Ramos (cell line): ENCODE measurements at regions not wholly inside any gene's neighbourhood (a gene's known extent, or its start where the extent isn't known, plus 50 kb on each side); places are given as distances from the start of the nearest gene placed in this dataset.

Experiments
- in situ Hi-C: fragments of 300-500 bp; cut with MboI; formaldehyde crosslinking; loops from one replicate; pipeline ENCODE4 v1.14.3; 2022; ENCODE audit warnings: low sequenced_read_pairs; ENCODE audit not compliant: unreplicated experiment

DNA sequence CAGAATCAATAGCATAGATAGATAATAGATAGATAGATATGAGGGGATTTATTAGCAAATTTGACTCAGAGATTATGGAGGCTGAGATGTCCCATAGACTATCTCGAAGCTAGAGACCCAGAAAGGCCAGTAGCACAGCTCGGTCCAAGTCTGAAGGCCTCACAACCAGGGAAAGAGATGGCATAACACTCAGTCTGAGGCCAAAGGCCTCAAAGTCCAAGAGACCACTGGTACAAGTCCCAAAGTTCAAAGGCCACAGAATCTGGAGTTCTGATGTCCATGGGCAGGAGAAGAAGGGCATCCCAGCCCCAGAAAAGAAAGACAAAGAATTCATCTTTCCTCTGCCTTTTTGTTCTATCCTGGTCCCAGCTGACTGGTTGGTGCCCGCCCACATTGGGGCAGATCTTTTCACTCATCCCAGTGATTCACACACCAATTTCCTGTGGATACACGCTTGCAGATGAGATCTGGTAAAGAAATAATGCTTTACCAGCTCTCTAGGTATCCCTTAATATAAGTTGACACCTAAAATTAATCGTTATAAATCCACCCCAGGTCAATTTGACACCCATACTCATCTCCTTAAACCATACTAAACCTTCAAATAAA lies 127.8 kb upstream of the FBN2 start:
- in situ Hi-C loops: loop anchor here (25.0 kb wide), 1 partner anchor 454 kb away; no protein-coding TSS in a partner anchor

DNA sequence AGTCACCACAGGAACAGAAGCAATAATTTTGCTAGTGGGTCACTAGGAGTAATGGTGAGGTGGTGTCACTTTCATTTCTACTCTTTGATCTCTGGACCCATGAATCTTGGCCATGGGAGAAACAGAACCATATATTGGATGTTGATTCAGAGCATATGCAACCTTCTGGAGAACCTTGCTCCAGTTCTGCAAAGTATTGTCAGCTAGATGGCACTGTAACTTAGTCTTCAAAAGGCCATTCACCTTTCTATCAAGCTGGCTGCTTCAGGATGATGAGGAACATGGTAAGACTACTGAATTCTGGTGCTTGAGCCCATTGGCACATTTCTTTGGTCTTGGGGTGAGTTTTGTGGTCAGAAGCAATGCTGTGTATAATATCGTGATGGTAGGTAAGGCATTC lies 129.1 kb upstream of the FBN2 start:
- in situ Hi-C loops: loop anchor here (25.0 kb wide), 1 partner anchor 455 kb away; no protein-coding TSS in a partner anchor

DNA sequence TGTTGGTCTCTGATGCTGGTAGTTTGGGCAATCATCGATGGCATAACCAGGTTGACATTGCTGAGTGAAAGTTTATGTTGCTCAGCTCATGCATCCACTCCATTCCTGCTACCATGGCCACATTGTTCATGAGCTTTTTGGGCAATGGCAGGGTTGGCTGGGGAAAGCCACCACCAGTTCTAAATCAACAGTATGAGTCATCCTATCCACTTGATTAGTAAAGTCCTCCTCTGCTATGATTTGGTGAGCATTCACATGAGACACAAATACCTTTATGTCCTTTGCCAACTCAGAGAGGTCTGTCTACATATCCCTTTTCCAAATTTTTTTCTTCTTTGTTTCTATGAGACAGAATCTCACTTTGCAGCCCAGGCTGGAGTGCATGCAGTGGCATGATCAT lies 129.7 kb upstream of the FBN2 start:
- in situ Hi-C loops: loop anchor here (25.0 kb wide), 1 partner anchor 455 kb away; no protein-coding TSS in a partner anchor

DNA sequence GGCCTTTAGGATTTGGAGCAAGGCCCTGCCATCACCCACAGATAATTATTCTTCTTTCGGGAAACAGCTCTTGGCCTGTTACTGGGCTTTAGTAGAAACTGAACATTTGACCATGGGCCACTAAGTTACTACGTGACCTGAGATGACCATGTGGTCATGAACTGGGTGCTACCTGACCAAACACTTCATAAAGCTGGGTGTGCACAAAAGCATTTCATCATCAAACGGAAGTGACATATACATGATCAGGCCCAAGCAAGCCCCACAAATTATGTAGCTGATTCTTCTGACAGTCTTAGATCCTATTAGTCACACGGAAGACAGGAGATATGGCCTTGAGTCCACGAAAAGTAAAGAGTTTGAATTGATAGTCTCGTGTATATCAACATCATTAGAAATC lies 130.9 kb upstream of the FBN2 start:
- in situ Hi-C loops: loop anchor here (25.0 kb wide), 1 partner anchor 457 kb away; no protein-coding TSS in a partner anchor

DNA sequence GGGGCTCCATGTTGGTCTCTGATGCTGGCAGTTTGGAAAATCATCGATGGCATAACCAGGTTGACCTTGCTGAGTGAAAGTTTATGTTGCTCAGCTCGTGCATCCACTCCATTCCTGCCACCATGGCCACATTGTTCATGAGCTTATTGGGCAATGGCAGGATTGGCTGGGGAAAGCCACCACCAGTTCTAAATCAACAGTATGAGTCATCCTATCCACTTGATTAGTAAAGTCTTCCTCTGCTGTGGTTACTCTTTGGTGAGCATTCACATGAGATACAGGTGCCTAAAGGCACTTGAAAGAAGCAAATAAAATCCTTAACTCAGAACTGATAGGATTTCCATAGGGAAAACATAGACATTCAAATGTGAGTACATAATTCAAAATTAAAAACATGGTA lies 131.8 kb upstream of the FBN2 start:
- in situ Hi-C loops: loop anchor here (25.0 kb wide), 1 partner anchor 458 kb away; no protein-coding TSS in a partner anchor

DNA sequence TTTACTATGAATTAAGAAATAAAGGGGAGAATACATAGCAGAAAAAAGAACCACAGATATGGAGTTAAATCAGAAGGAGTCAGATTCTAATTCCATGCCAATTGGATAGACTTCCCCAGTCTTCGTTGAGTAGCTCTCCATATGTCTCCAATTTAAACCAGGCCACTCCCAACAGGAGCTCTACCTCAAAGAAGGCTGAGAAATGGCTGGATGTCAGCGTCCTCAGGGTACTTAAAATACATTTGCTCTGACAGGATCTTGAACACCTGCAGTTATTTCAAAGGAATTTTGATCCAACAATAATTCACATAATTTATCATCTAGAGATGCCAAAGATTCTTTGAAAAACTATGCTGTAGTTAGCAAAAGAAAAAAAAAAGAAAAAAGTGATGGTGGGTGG lies 133.9 kb upstream of the FBN2 start:
- in situ Hi-C loops: loop anchor here (25.0 kb wide), 1 partner anchor 460 kb away; no protein-coding TSS in a partner anchor

DNA sequence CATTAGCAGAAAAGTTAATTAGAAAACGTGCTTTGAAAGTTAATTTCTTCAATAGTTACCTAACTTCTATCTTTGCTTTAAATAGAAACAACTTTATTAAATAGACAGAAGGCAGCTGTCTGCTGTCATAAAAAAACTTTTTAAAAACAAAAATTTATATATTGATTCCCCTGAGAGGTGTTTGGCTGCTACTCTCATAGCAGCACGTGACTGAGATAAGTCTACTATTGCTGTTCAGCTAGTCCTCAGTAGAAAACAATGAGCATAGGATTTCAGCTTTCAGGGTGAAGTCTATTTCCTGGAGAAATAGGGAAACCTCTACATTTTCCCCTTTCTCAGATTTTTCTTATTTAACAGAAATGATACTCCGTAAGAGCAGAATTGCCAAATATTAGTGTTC lies 135.0 kb upstream of the FBN2 start:
- in situ Hi-C loops: loop anchor here (25.0 kb wide), 1 partner anchor 461 kb away; no protein-coding TSS in a partner anchor

DNA sequence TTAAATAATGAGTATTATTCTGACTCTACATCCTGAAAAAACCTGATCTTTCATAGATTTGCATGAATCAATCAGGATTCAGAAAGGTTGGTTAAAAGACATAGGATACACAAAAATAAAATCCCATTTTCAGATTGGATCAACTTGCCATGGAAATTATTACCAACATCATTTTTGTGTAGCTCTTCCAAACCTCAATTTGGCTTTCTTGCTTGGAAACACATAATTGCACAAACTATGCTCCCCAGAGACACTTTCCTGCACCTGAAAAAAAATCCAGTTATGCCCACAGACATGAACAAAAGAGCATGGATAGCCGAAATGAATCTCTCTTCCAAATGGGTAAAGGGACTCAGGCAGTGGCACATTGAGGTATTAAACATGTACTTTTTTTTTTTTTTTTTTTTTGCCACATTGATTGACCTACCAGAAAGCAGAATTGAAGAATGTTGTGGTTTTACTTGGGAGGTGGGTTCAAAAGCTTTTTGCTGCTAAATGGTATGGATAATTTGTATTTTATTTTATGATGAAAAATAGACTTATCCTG lies 135.4 kb upstream of the FBN2 start:
- in situ Hi-C loops: loop anchor here (25.0 kb wide), 1 partner anchor 461 kb away; no protein-coding TSS in a partner anchor

DNA sequence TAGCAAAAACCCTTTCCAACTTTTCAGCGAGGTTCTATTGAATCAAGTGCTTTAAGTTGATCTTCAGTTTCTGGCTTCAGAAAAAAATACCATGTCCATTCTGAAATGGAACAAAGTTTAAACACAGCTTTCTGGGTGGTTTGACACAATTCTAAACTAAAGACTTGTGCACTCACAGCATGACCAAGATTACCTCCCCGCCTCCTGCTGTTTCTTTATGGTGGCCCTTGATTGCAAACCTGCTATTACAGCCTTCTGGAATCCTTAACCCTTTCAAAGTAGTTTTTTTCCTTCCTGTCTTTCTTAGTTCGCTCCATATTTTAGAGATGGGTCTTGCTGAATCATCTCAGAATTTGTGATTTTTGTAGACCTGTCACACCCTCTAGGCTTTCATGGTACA lies 135.9 kb upstream of the FBN2 start:
- in situ Hi-C loops: loop anchor here (25.0 kb wide), 1 partner anchor 462 kb away; no protein-coding TSS in a partner anchor

DNA sequence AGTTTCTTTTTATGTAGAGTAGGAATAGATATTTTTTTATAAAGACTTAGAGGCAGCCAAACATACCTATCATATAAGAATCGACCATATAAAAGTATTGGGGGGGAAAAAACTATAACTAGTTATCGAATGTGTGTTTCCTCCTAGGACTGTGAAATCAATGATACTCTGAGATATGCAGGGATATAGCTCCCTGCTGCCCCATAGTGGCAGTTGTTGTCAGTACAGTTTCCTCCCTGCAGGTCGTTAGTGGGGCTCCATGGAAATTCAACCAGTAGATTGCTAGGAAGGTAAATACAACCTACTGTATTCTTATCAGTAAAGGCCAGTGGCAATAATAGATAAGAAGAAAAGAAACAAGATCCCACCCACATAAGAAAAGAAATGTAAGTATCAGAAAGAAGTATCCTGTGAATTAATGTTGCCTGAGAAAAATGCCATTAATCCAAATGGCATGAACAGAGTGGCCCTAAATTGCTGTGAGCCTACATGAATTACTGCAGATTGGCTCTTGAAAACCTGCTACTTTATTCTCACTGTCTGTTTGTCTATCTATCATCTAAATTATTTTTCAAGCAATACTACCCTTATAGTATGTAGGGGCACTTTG lies 136.9 kb upstream of the FBN2 start:
- in situ Hi-C loops: loop anchor here (25.0 kb wide), 1 partner anchor 463 kb away; no protein-coding TSS in a partner anchor

DNA sequence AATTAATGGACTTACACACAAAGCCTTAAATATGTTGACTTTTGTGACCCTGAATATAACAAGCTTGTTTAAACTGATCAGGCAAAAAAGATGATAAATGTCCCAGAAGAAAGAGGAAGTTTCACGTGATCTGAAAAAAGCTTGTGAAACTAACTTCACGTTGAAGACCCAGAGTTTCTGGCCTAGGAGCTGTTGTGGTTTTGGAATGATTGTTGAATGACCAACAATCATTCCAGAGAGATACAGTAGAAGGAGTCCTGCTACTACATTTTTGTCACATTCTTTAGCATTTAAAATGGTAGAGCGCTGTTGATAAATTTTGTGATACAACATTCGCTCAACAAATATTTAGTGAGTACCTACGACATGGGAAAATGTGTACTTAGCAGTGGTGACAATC lies 143.1 kb upstream of the FBN2 start:
- in situ Hi-C loops: no loop called here

DNA sequence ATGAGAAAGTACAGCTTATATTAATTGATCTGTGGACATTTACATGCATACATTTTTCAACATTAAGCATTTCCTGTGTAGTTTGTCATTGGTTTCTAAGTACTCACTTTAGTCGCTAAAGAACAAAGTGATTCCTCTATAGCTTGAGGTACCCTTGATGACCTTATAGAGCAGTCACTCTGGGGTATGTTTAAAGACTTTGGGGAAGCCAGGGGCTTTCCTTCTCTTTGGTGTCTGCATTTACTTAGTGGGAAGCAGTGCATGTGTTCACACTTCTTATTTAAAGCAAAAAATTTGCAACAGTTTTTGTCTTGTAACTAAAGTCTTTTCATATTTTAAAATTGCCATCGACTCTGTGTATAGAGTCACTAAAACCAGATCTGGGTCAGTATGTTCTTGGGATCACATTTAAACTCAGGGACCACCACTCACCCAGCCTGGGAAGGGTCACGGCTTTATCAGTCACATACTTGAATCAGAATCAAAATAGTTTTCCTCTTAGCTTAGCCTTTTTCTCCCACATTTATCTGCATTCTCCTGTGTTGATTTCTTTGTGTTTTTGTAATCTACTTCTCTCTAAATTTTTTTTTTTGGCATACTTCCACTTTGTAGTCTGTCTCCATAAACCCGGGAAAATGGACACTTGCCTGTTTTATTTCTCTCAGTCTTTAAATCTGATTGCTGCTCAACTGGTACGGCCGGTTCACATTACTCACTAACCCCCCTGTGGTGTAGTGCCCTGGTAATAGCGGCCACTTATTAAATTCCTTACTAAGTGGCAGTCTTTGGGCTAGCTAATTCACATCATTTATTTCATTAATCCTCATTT lies 143.9 kb upstream of the FBN2 start:
- in situ Hi-C loops: no loop called here

DNA sequence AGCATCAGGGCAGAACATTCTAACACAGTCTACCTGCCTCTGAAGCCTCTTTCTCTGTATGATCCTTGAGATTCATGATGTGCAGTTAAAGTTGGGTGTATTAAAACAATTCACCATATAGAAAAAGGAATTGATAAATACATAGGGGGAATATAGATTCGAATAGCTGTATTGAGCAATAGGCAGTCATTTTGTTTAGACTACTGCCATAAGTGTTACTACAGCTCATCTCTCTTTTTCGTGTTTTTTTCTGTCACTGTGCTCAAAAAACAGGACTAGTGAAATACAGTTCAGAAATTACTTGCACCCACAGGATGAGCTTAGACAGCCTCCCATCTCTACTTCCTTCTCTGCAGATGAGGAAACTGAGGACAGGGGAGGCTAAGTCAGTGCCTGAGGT lies 144.6 kb upstream of the FBN2 start:
- in situ Hi-C loops: no loop called here

DNA sequence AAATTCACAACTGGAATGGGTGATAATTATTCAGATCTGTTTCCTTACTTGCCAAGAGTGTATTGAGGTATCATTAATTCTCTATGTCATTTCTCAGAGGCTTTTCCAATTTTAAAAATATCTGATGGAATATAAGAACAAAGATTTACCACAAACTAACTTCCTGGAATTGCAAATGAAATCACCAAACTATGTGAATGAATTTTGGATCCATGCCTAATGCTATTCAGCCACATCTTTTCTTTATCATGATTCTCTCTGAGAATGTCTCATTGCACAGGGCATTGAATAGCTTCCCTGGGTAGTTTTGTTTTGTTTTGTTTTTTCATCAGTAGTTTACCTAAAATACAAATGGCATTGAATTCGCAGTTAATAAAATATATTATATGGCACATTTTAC lies 146.9 kb upstream of the FBN2 start:
- in situ Hi-C loops: no loop called here

DNA sequence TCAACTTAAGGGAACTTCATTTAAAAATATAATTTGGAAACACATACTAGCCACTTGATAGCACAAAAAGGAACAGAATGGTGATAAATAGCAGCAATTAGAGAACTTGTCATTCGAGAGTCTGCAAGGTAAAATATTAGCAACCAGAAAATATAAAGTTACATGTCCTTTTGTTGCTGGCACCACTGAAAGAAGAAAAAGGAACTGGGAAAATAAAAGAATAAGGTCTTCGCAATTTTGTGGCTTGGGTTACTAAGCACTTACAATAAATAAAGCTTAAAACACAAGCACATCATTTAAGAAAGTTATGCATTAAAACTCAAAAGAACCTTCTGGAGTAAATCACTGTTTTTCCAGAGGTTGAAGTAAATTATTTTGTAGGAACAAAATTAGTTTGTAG lies 149.9 kb upstream of the FBN2 start:
- in situ Hi-C loops: no loop called here

DNA sequence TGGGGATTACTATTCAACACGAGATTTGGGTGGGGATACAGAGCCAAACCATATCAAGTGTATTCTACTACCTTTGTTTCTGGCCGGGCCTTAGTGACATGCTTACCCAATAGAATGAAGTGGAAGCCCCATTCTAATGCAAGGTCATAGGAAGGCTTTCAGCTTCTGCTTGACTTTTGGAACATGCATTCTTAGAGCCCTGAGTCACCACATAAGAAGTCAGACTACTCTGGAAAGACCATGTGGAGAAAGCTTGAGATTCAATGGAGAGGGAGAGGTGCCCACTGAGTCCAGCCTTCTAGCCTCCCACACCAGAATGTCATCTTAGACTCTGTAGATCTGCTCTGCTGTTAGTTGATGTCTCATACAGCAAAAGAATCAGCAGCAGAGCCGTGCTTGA lies 155.7 kb upstream of the FBN2 start:
- in situ Hi-C loops: no loop called here

DNA sequence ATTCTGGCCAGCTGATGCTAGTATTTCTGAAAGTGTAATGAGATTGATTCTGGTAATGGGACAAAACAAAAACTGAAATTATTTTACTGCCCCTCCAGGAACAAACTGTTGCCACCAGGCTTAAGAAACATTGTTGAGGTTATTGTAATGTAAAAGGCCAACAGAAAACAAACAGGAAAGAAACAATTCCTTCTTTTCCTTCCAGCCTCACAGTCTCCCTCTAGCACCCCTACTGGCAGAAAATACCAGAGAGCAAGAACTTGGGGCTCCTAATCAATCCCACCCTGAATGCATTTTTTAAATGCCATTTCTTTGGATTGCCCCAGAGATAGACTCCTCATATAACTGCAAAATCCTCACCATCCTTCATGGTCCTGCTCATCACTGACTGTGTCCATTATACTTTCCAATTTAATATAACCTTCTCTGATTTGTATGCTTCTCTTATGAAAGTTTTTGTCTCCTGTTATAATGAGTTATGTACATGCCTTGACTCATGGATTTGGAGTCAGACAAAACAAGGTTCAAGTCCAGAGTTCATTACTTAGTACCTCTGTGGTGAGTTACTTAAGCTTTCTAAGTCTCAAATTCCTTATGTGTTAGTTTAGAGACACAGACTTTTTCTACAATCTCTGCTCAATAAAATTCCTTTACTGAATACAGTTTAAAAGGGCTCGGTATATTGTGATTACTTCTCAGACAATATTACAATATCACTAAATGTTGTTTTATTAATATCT lies 157.9 kb upstream of the FBN2 start:
- in situ Hi-C loops: no loop called here

DNA sequence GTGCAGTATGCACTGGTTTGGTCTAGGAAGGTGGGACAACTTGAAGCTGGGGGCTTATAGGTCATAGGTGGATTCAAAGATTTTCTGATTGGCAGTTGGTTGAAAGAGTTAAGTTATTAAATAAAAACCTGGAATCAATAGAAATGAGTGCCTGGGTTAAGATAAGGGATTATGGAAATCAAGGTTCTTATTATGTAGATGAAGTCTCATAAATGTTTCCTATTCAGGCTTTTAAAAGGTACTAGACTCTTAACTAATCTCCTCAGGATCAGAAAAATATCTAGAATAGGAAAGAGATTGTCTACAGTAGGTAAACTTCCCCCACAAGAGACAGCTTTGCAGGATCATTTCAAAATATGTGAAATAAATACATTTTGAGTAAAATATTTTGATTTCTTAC lies 163.3 kb upstream of the FBN2 start:
- in situ Hi-C loops: no loop called here

DNA sequence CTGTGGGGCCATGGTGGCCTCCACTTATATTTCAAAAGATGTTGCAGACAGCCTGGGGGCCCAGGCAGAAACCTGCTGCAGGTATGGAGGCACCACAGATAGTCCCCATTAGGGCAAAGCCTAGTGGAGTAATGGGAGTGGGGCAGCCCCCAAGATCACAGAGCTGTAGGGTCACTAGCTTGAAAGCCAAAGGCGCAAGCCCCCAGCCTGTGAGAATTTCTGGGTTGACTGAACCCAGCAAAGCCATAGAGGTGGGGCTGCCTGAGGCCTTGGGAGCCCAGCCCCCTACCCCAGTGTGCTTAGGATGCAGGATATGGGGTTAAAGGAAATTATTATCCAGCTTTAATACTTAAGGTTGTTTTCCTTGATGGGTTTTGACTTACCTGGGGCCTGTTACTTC lies 165.3 kb upstream of the FBN2 start:
- in situ Hi-C loops: no loop called here

DNA sequence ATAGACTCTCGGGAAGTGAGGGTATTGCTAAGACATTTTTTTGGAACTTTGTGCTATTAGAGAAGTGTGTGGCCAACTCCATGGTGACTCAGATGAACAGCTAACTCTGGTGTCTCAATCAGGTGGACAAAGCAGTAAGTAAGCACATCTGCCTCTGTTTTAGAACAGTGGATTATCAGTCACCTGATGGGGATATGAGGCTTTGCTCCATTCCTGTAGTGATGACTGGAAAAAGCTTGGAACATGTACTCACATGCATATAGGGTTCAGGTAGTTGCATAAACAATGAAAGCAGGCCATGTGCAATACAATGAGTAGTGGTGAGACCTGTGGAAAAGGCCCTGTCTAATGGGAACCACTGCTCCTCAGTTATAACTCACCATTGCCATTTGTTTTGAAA lies 168.2 kb upstream of the FBN2 start:
- in situ Hi-C loops: no loop called here
